ENCODE measurements at regions not wholly inside any gene's neighbourhood (a gene's known extent, or its start where the extent isn't known, plus 50 kb on each side); places are given as distances from the start of the nearest gene placed in this dataset.
"Not testable (repeated sequence)": the region's sequence is repeated elsewhere in the genome, so short reads cannot be mapped to it uniquely, and the experiment has no call there.

GRCh38 chr15:19992428-19992827 is 549.2 kb downstream of the GOLGA6L6 start:
- no peak overlapping the region for H3K4me3 ChIP-seq (ENCODE audit: low read depth, low read length)
- no peak for TF ChIP-seq CTCF (conservative IDR thresholded peaks at IDR 0.05; ENCODE audit: low read depth, low read length)
- DNase-seq (ENCODE audit: low read depth): no peak

- no peak for TF ChIP-seq CTCF (conservative IDR thresholded peaks at IDR 0.05; ENCODE audit: low read depth, low read length)
- H3K4me3 ChIP-seq (ENCODE audit: low read depth, low read length): no peak overlapping the region
- no peak for DNase-seq (ENCODE audit: low read depth)
Measured at GRCh38 chr15:19988094-19988660, 553.4 kb downstream of the GOLGA6L6 start.

GRCh38 chr15:19987389-19988048 is 554.1 kb downstream of the GOLGA6L6 start:
- DNase-seq (ENCODE audit: low read depth): no peak
- no peak overlapping the region for H3K4me3 ChIP-seq (ENCODE audit: low read depth, low read length)
- no peak for TF ChIP-seq CTCF (conservative IDR thresholded peaks at IDR 0.05; ENCODE audit: low read depth, low read length)

GRCh38 chr15:19984101-19984500 is 557.5 kb downstream of the GOLGA6L6 start:
- no peak for TF ChIP-seq CTCF (conservative IDR thresholded peaks at IDR 0.05; ENCODE audit: low read depth, low read length)
- no peak for DNase-seq (ENCODE audit: low read depth)
- H3K4me3 ChIP-seq (ENCODE audit: low read depth, low read length): no peak overlapping the region

- no peak for DNase-seq (ENCODE audit: low read depth)
- no peak overlapping the region for H3K4me3 ChIP-seq (ENCODE audit: low read depth, low read length)
- TF ChIP-seq CTCF (conservative IDR thresholded peaks at IDR 0.05; ENCODE audit: low read depth, low read length): no peak
Measured at GRCh38 chr15:19974998-19975397, 566.6 kb downstream of the GOLGA6L6 start.

GRCh38 chr15:19973718-19974117 is 567.9 kb downstream of the GOLGA6L6 start:
- H3K4me3 ChIP-seq (ENCODE audit: low read depth, low read length): no peak overlapping the region
- no peak for DNase-seq (ENCODE audit: low read depth)
- no peak for TF ChIP-seq CTCF (conservative IDR thresholded peaks at IDR 0.05; ENCODE audit: low read depth, low read length)

GRCh38 chr15:19972582-19972981 is 569.0 kb downstream of the GOLGA6L6 start:
- not testable (repeated sequence) for DNase-seq (ENCODE audit: low read depth); H3K4me3 ChIP-seq (ENCODE audit: low read depth, low read length)

GRCh38 chr15:19965574-19965973 is 576.0 kb downstream of the GOLGA6L6 start:
- H3K4me3 ChIP-seq (ENCODE audit: low read depth, low read length); DNase-seq (ENCODE audit: low read depth): not testable (repeated sequence)

- not testable (repeated sequence) for H3K4me3 ChIP-seq (ENCODE audit: low read depth, low read length); DNase-seq (ENCODE audit: low read depth)
Measured at GRCh38 chr15:19964480-19964879, 577.1 kb downstream of the GOLGA6L6 start.

All from choroid plexus epithelial cell (primary cell).